PC-3 (cell line): ENCODE measurements at regions not wholly inside any gene's neighbourhood (a gene's known extent, or its start where the extent isn't known, plus 50 kb on each side); places are given as distances from the start of the nearest gene placed in this dataset.

Experiments used
- CTCF ChIP-seq: fragments of 300-600 bp; sonication (generic); conservative IDR thresholded peaks from 2 replicates; pipeline ENCODE4 v1.5.1; 2017; ENCODE audit warnings: antibody characterized with exemption, low read depth, mild to moderate bottlenecking, low read length
- EZH2 ChIP-seq: fragments of 300-600 bp; sonication (generic); IDR thresholded peaks from one replicate; pipeline ENCODE4 v1.6.1; 2017; ENCODE audit warnings: antibody characterized with exemption, mild to moderate bottlenecking, low read length; ENCODE audit not compliant: unreplicated experiment
- EZH2phosphoT487 ChIP-seq: fragments of 300-600 bp; sonication (generic); IDR thresholded peaks from 2 replicates; pipeline ENCODE4 v1.6.1; 2018; ENCODE audit warnings: mild to moderate bottlenecking, antibody characterized with exemption, low read length, borderline replicate concordance

GRCh38 chr2:226339616-226340015, 460.0 kb downstream of the IRS1 start:
- TF ChIP-seq CTCF = no peak
- no peak for TF ChIP-seq EZH2
- TF ChIP-seq EZH2phosphoT487 = no peak
